ENCODE measurements at regions not wholly inside any gene's neighbourhood (a gene's known extent, or its start where the extent isn't known, plus 50 kb on each side); places are given as distances from the start of the nearest gene placed in this dataset.

- no peak for TF ChIP-seq CTCF (IDR thresholded peaks at IDR 0.05)
- no peak for TF ChIP-seq POLR2A (IDR thresholded peaks at IDR 0.05)
Observed at GRCh38 chr1:30366911-30367310, 356.5 kb downstream of the MATN1 start.

Data from thyroid gland (tissue), 4 donors.